KMS-11 (cell line): ENCODE measurements at regions not wholly inside any gene's neighbourhood (a gene's known extent, or its start where the extent isn't known, plus 50 kb on each side); places are given as distances from the start of the nearest gene placed in this dataset.

Experiments
- H2AFZ ChIP-seq: fragments of 200-600 bp; sonication (generic); 2 replicates; pipeline ENCODE4 v1.6.1; 2016; ENCODE audit warnings: antibody characterized with exemption, mixed run types, low read depth
- H3K27ac ChIP-seq: fragments of 200-600 bp; sonication (generic); 2 replicates; pipeline ENCODE4 v1.6.1; 2016; ENCODE audit warnings: mild to moderate bottlenecking, mixed run types
- H3K27me3 ChIP-seq: fragments of 200-600 bp; sonication (generic); 2 replicates; pipeline ENCODE4 v1.6.1; 2017; ENCODE audit warnings: mild to moderate bottlenecking, low read depth, mixed run types, moderate library complexity; ENCODE audit not compliant: insufficient read depth
- H3K36me3 ChIP-seq: fragments of 200-600 bp; sonication (generic); 2 replicates; pipeline ENCODE4 v1.6.1; 2017; ENCODE audit warnings: mild to moderate bottlenecking, mixed run types; ENCODE audit not compliant: insufficient read depth
- H3K4me1 ChIP-seq: fragments of 200-600 bp; sonication (generic); 2 replicates; pipeline ENCODE4 v1.6.1; 2016; ENCODE audit warnings: mild to moderate bottlenecking, low read depth, mixed run types; ENCODE audit not compliant: poor library complexity, severe bottlenecking
- H3K4me2 ChIP-seq: fragments of 200-600 bp; sonication (generic); 2 replicates; pipeline ENCODE4 v1.7.0; 2016; ENCODE audit warnings: mild to moderate bottlenecking, mixed run types
- H3K4me3 ChIP-seq: fragments of 200-600 bp; sonication (generic); IDR thresholded peaks from 2 replicates; pipeline ENCODE4 v1.6.1; 2017; ENCODE audit warnings: low read depth, low read length, mixed read lengths; ENCODE audit not compliant: insufficient read depth
- H3K79me2 ChIP-seq: fragments of 200-600 bp; sonication (generic); 2 replicates; pipeline ENCODE4 v1.6.1; 2016; ENCODE audit warnings: low read depth, mixed run types; ENCODE audit not compliant: insufficient read depth
- H3K9ac ChIP-seq: fragments of 200-600 bp; sonication (generic); 2 replicates; pipeline ENCODE4 v1.6.1; 2016; ENCODE audit warnings: mild to moderate bottlenecking, mixed run types
- H4K20me1 ChIP-seq: fragments of 200-600 bp; sonication (generic); 2 replicates; pipeline ENCODE4 v1.6.1; 2016; ENCODE audit warnings: mild to moderate bottlenecking, mixed run types; ENCODE audit not compliant: insufficient read depth
- CTCF ChIP-seq: fragments of 200-600 bp; sonication (generic); conservative IDR thresholded peaks from 2 replicates; pipeline ENCODE4 v1.6.1; 2017; ENCODE audit warnings: low read depth, mild to moderate bottlenecking, antibody characterized with exemption, low read length, moderate library complexity, mixed read lengths

DNA sequence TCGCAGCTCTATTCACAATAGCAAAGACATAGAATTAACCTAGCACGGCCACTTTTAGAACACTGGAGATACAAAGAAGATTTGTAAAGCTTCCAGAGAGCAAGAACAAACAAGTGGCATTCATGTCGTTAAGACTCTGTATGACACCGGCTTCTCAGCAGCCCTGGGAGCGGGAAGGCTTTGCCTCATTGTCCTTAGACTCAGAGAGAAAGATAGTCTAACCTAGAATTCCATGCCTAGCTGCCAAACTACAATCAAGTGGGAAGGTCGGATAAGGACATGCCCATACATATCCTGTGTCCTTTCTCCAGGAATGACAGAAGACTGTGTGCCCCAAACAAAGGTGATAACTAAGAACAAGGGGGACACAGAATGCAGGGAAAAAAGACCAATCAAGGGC, 1038.3 kb downstream of the BCL11B start:
- no peak overlapping the region for H2AFZ ChIP-seq
- no peak for TF ChIP-seq CTCF
- H3K4me1 ChIP-seq = peaks cover 21% of the 10 kb centered on the region
- no peaks in the 10 kb centered on the region for H3K79me2 ChIP-seq
- H3K36me3 ChIP-seq = no peaks in the 10 kb centered on the region
- no peaks in the 10 kb centered on the region for H3K27me3 ChIP-seq
- no peaks in the 10 kb centered on the region for H4K20me1 ChIP-seq
- H3K9ac ChIP-seq = no peak overlapping the region
- H3K4me3 ChIP-seq = no peak overlapping the region
- H3K27ac ChIP-seq = no peak overlapping the region
- no peak overlapping the region for H3K4me2 ChIP-seq

- no peak overlapping the region for H3K27ac ChIP-seq
- TF ChIP-seq CTCF = no peak
Measured at GRCh38 chr14:98234208-98234607, 1037.8 kb downstream of the BCL11B start.

GRCh38 chr14:98236314-98236713, 1035.7 kb downstream of the BCL11B start:
- Histone ChIP-seq H2AFZ (no peak overlapping the region), H3K79me2 (no peaks in the 10 kb centered on the region), H3K4me3 (no peak overlapping the region), H3K27me3 (no peaks in the 10 kb centered on the region), H3K27ac (no peak overlapping the region), H3K4me1 (no peaks in the 10 kb centered on the region), H3K9ac (no peak overlapping the region), H3K4me2 (no peak overlapping the region), H3K36me3 (no peaks in the 10 kb centered on the region), H4K20me1 (no peaks in the 10 kb centered on the region)
- TF ChIP-seq CTCF = no peak

More at GRCh38 chr14:98234208-98234607, 1037.8 kb downstream of the BCL11B start:
- H3K9ac ChIP-seq = no peak overlapping the region
- no peaks in the 10 kb centered on the region for H3K36me3 ChIP-seq
- no peak overlapping the region for H3K4me2 ChIP-seq
- no peak overlapping the region for H2AFZ ChIP-seq
- no peaks in the 10 kb centered on the region for H4K20me1 ChIP-seq
- H3K4me1 ChIP-seq = peaks cover 16% of the 10 kb centered on the region
- H3K27me3 ChIP-seq = no peaks in the 10 kb centered on the region
- no peak overlapping the region for H3K4me3 ChIP-seq
- no peaks in the 10 kb centered on the region for H3K79me2 ChIP-seq

- no peak overlapping the region for H3K4me2 ChIP-seq
- no peak overlapping the region for H3K4me3 ChIP-seq
- no peaks in the 10 kb centered on the region for H3K79me2 ChIP-seq
- H3K9ac ChIP-seq = no peak overlapping the region
- H3K27me3 ChIP-seq = no peaks in the 10 kb centered on the region
- H3K36me3 ChIP-seq = no peaks in the 10 kb centered on the region
- no peak for TF ChIP-seq CTCF
- no peaks in the 10 kb centered on the region for H3K4me1 ChIP-seq
- H3K27ac ChIP-seq = no peak overlapping the region
- no peaks in the 10 kb centered on the region for H4K20me1 ChIP-seq
- no peak overlapping the region for H2AFZ ChIP-seq
Measured at GRCh38 chr14:98237939-98238338, 1034.1 kb downstream of the BCL11B start.
